ENCODE measurements at regions not wholly inside any gene's neighbourhood (a gene's known extent, or its start where the extent isn't known, plus 50 kb on each side); places are given as distances from the start of the nearest gene placed in this dataset.
A peak's percentile ranks its signal among the peaks of the same experiment; 100 is the strongest.

DNA sequence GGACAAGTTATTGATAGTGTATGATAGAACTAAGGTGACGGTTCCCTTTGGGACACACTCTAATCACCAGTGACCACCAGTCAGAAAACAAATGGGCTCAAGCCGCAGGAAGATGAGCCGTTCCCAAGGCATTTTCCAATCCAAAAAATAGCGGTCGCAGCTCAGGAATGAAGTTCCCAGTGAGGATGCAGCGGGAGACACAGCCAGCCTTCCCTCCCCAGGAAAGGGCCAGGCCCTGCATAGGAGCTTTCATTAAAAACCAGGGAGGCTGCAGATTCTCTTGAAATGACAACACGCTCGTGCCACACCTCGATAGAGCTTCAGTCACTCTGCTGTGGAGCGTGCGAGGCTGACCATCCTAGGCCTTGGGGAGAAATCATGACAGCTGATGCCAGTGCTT is 65.8 kb upstream of the WNT7B start:
- H4K20me1 ChIP-seq (ENCODE audit: control insufficient read depth, insufficient read depth, insufficient read length), result no peaks in the 10 kb centered on the region
- H3K18ac ChIP-seq (ENCODE audit: insufficient read length, low read depth, low read length), result no peak overlapping the region
- Mint-ChIP-seq H3K27me3 (ENCODE audit: low read depth) (peaks cover 35% of the 10 kb centered on the region), H3K4me1 (peaks cover 11 to 19% of the 10 kb centered on the region in 2 experiments), H3K9me3 (no peaks in the 10 kb centered on the region), H3K27ac (no peak overlapping the region; a peak in 1 of 7 replicates), H3K4me3 (no peak overlapping the region; a peak in 1 of 5 replicates), H3K36me3 (ENCODE audit: insufficient read depth in 1 of 3, low read depth in 3 of 3) (no peaks in the 10 kb centered on the region)
- H3K14ac ChIP-seq (ENCODE audit: insufficient read depth, low read length), result no peak overlapping the region
- no peak overlapping the region for H2BK20ac ChIP-seq (ENCODE audit: low read depth, low read length, poor library complexity, severe bottlenecking)
- TF ChIP-seq, protein P1, sequence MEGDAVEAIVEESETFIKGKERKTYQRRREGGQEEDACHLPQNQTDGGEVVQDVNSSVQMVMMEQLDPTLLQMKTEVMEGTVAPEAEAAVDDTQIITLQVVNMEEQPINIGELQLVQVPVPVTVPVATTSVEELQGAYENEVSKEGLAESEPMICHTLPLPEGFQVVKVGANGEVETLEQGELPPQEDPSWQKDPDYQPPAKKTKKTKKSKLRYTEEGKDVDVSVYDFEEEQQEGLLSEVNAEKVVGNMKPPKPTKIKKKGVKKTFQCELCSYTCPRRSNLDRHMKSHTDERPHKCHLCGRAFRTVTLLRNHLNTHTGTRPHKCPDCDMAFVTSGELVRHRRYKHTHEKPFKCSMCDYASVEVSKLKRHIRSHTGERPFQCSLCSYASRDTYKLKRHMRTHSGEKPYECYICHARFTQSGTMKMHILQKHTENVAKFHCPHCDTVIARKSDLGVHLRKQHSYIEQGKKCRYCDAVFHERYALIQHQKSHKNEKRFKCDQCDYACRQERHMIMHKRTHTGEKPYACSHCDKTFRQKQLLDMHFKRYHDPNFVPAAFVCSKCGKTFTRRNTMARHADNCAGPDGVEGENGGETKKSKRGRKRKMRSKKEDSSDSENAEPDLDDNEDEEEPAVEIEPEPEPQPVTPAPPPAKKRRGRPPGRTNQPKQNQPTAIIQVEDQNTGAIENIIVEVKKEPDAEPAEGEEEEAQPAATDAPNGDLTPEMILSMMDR (conservative IDR thresholded peaks at IDR 0.05), result no peak
- H3T11ph ChIP-seq (ENCODE audit: low read length), result no peak overlapping the region
- H2BK5ac ChIP-seq (ENCODE audit: insufficient read length, low read length), result no peak overlapping the region
- no peak overlapping the region for H2AK5ac ChIP-seq (ENCODE audit: insufficient read length, low read length)
- no peaks in the 10 kb centered on the region for H3K9me3 ChIP-seq (ENCODE audit: control insufficient read depth, low read depth, low read length)
- H3K4me2 ChIP-seq (ENCODE audit: insufficient read depth, insufficient read length, low read length), result no peak overlapping the region
- peaks cover 13% of the 10 kb centered on the region for H3K23me2 ChIP-seq (ENCODE audit: insufficient read length, low read depth, low read length, poor library complexity, severe bottlenecking)
- no peak overlapping the region for H3K56ac ChIP-seq (ENCODE audit: insufficient read length, low read depth, low read length)
- H3K27me3 ChIP-seq (ENCODE audit: insufficient read depth, low read length), result peaks cover 3% of the 10 kb centered on the region; the same call in 1 of the 2 replicates
- no peak overlapping the region for H2BK15ac ChIP-seq (ENCODE audit: low read depth, low read length)
- H2BK120ac ChIP-seq (ENCODE audit: low read depth, low read length, poor library complexity, severe bottlenecking), result no peak overlapping the region
- H4K8ac ChIP-seq (replicated peaks; ENCODE audit: insufficient read length, low read depth, low read length), result no peak overlapping the region
- H2BK12ac ChIP-seq (ENCODE audit: insufficient read length, low read depth, low read length), result no peak overlapping the region
- H4K91ac ChIP-seq (ENCODE audit: insufficient read length, low read depth, low read length), result no peak overlapping the region
- H3K79me2 ChIP-seq (ENCODE audit: insufficient read depth, low read length), result no peaks in the 10 kb centered on the region
- no CpG with 5 or more reads among the region's 11 CpGs for WGBS (ENCODE audit: extremely low coverage, insufficient read length, low lambda C conversion rate)
- H3K79me1 ChIP-seq (ENCODE audit: insufficient read depth, low read depth, low read length, poor library complexity, severe bottlenecking), result no peaks in the 10 kb centered on the region
- H3K4ac ChIP-seq (ENCODE audit: low read depth, low read length), result no peak overlapping the region
- H3K4me1 ChIP-seq (ENCODE audit: insufficient read depth, low read length), result no peaks in the 10 kb centered on the region; the same call in 1 of the 2 replicates
- H2AFZ ChIP-seq (ENCODE audit: low read length), result no peak overlapping the region
- no peak overlapping the region for H4K5ac ChIP-seq (ENCODE audit: insufficient read length, low read depth, low read length)
- no peak overlapping the region for H3K9ac ChIP-seq (ENCODE audit: extremely low read depth, insufficient read length, low read length)
- H3K27ac ChIP-seq (ENCODE audit: insufficient read length, low read depth, low read length), result no peak overlapping the region
- peak; percentile 15 for DNase-seq
- no peak overlapping the region for H3K23ac ChIP-seq (ENCODE audit: insufficient read length, low read depth, low read length)
